HEK293 (cell line): ENCODE measurements at regions not wholly inside any gene's neighbourhood (a gene's known extent, or its start where the extent isn't known, plus 50 kb on each side); places are given as distances from the start of the nearest gene placed in this dataset.

Experiments
- CTCF ChIA-PET: fragments of 350-600 bp; formaldehyde crosslinking; extraction: SDS; loops from one replicate; lab custom pipeline; 2021; ENCODE audit warnings: antibody characterized with exemption; lab: Yijun Ruan, JAX
- POLR2A ChIA-PET: fragments of 300-600 bp; formaldehyde crosslinking; extraction: SDS; loops from one replicate; lab custom pipeline; 2020; ENCODE audit warnings: antibody characterized with exemption, inconsistent platforms; lab: Yijun Ruan, JAX
- H3K27ac ChIP-seq: fragments of 200-500 bp; sonication (Bioruptor generic); 2 replicates; pipeline ENCODE4 v1.5.1; 2014; ENCODE audit warnings: low read depth, low read length, control low read depth, inconsistent platforms; ENCODE audit errors: extremely low read depth
- H3K36me3 ChIP-seq, 2 experiments: fragments of 200-500 bp in 1 of 2; sonication (Bioruptor generic) in 1 of 2; 1 replicate in 1 of 2; 2 replicates in 1 of 2; pipeline ENCODE4 v1.5.1; 2014 to 2017; ENCODE audit warnings: inconsistent platforms in 2 of 2, low read length in 2 of 2; ENCODE audit not compliant: control insufficient read depth in 2 of 2, insufficient read depth in 1 of 2
- H3K4me1 ChIP-seq: fragments of 200-500 bp; sonication (Bioruptor generic); 2 replicates; pipeline ENCODE4 v1.5.1; 2014; ENCODE audit warnings: mild to moderate bottlenecking, low read length, inconsistent platforms; ENCODE audit not compliant: control insufficient read depth, insufficient read depth
- H3K4me3 ChIP-seq: 2 replicates; pipeline ENCODE4 v1.5.1; 2011; ENCODE audit warnings: low read depth, mild to moderate bottlenecking, control low read depth, low read length, moderate library complexity
- H3K9me3 ChIP-seq: fragments of 200-500 bp; sonication (Bioruptor generic); 2 replicates; pipeline ENCODE4 v1.5.1; 2014; ENCODE audit warnings: low read depth, low read length, inconsistent platforms; ENCODE audit not compliant: control insufficient read depth, insufficient read depth
- ZFHX2 ChIP-seq: fragments of 450-650 bp; formaldehyde crosslinking; conservative IDR thresholded peaks from 2 replicates; pipeline ENCODE4 v1.5.1; 2016; ENCODE audit warnings: missing biosample characterization, missing genetic modification characterization
- ZIC2 ChIP-seq: fragments of 450-650 bp; formaldehyde crosslinking; IDR thresholded peaks from 2 replicates; pipeline ENCODE4 v1.5.1; 2016; ENCODE audit warnings: missing biosample characterization, missing genetic modification characterization
- ZNF10 ChIP-seq: fragments of 450-650 bp; formaldehyde crosslinking; IDR thresholded peaks from 2 replicates; pipeline ENCODE4 v1.5.1; 2017; ENCODE audit warnings: missing biosample characterization, missing genetic modification characterization
- ZNF311 ChIP-seq: fragments of 450-650 bp; formaldehyde crosslinking; IDR thresholded peaks from 2 replicates; pipeline ENCODE4 v1.5.1; 2017; ENCODE audit warnings: missing biosample characterization, missing genetic modification characterization, borderline replicate concordance
- ZNF423 ChIP-seq: fragments of 450-650 bp; formaldehyde crosslinking; IDR thresholded peaks from 2 replicates; pipeline ENCODE4 v1.5.1; 2016; ENCODE audit warnings: missing biosample characterization, missing genetic modification characterization
- ZNF544 ChIP-seq: fragments of 450-650 bp; formaldehyde crosslinking; IDR thresholded peaks from 2 replicates; pipeline ENCODE4 v1.5.0; 2017; ENCODE audit warnings: missing biosample characterization, missing genetic modification characterization
- ZNF629 ChIP-seq: fragments of 450-650 bp; formaldehyde crosslinking; IDR thresholded peaks from 2 replicates; pipeline ENCODE4 v1.5.1; 2017; ENCODE audit warnings: missing biosample characterization, missing genetic modification characterization
- ZNF654 ChIP-seq: fragments of 450-650 bp; formaldehyde crosslinking; IDR thresholded peaks from 2 replicates; pipeline ENCODE4 v1.5.1; 2016; ENCODE audit warnings: low read depth, missing biosample characterization, missing genetic modification characterization
- ZNF791 ChIP-seq: fragments of 450-650 bp; formaldehyde crosslinking; IDR thresholded peaks from 2 replicates; pipeline ENCODE4 v1.5.1; 2016; ENCODE audit warnings: missing biosample characterization, missing genetic modification characterization
- ZXDB ChIP-seq: fragments of 450-650 bp; formaldehyde crosslinking; IDR thresholded peaks from 2 replicates; pipeline ENCODE4 v1.5.1; 2016; ENCODE audit warnings: missing biosample characterization, missing genetic modification characterization
- TF ChIP-seq, protein P1 (sequence below): fragments of 450-650 bp; IDR thresholded peaks from 2 replicates; pipeline ENCODE4 v1.5.1; 2018; ENCODE audit warnings: missing biosample characterization, missing genetic modification characterization
- TF ChIP-seq, protein P2 (sequence below): fragments of 450-650 bp; formaldehyde crosslinking; IDR thresholded peaks from 2 replicates; pipeline ENCODE4 v1.5.1; 2016; ENCODE audit warnings: missing biosample characterization, missing genetic modification characterization
- TF ChIP-seq, protein P3 (sequence below): fragments of 450-650 bp; formaldehyde crosslinking; IDR thresholded peaks from 2 replicates; pipeline ENCODE4 v1.5.1; 2016; ENCODE audit warnings: missing biosample characterization, missing genetic modification characterization, low read depth
- TF ChIP-seq, protein P4 (sequence below): fragments of 450-650 bp; formaldehyde crosslinking; IDR thresholded peaks from 2 replicates; pipeline ENCODE4 v1.5.1; 2016; ENCODE audit warnings: missing biosample characterization, missing genetic modification characterization

DNA sequence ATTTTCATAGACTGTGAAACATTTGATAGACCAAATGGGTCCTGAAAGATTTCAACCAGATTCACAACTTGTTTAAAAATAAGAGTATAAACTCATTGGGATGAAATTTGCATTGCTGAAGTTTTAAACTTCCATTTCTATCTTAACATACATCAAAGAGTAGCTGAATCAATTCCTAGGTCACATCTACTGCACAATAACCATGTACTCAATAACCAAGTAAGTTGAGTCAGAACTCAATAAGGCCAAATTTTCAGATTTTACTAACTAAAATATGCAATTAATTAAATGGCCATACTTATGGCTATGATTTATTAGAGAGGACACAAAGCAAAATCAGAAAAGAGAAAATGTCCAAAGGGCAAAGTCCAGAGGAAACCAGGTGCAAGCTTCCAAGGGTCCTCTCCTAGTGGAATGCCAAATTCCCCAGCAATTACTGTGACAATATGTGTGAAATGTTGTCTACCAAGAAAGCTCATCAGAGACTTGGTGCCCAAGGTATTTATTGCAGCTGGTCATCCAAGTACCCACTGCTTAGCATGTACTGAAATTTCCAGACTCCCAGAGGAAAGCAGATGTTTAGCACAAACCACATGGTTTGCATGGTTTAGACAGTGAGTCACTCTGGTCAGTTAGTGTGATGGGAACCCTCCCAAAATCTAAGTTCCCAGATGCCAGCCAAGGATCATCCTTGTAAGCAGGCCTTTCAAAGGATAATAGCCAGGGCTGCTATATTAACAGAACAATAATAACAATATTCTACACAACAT is 238.9 kb downstream of the IPMK start:
- no peaks in the 10 kb centered on the region for H3K36me3 ChIP-seq
- POLR2A ChIA-PET: no interaction called here
- CTCF ChIA-PET: no interaction called here
- H3K27ac ChIP-seq: no peak overlapping the region
- no peak for TF ChIP-seq ZXDB (tag by site-specific recombination)
- TF ChIP-seq, protein P1, sequence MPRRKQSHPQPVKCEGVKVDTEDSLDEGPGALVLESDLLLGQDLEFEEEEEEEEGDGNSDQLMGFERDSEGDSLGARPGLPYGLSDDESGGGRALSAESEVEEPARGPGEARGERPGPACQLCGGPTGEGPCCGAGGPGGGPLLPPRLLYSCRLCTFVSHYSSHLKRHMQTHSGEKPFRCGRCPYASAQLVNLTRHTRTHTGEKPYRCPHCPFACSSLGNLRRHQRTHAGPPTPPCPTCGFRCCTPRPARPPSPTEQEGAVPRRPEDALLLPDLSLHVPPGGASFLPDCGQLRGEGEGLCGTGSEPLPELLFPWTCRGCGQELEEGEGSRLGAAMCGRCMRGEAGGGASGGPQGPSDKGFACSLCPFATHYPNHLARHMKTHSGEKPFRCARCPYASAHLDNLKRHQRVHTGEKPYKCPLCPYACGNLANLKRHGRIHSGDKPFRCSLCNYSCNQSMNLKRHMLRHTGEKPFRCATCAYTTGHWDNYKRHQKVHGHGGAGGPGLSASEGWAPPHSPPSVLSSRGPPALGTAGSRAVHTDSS (tag by site-specific recombination): no peak
- no peak for TF ChIP-seq ZNF311 (tag by site-specific recombination)
- TF ChIP-seq ZIC2: no peak
- TF ChIP-seq, protein P2, sequence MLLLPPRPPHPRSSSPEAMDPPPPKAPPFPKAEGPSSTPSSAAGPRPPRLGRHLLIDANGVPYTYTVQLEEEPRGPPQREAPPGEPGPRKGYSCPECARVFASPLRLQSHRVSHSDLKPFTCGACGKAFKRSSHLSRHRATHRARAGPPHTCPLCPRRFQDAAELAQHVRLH: no peak
- no peak for TF ChIP-seq ZNF791
- no peaks in the 10 kb centered on the region for H3K4me1 ChIP-seq
- H3K4me3 ChIP-seq: no peak overlapping the region
- no peaks in the 10 kb centered on the region for H3K9me3 ChIP-seq

DNA sequence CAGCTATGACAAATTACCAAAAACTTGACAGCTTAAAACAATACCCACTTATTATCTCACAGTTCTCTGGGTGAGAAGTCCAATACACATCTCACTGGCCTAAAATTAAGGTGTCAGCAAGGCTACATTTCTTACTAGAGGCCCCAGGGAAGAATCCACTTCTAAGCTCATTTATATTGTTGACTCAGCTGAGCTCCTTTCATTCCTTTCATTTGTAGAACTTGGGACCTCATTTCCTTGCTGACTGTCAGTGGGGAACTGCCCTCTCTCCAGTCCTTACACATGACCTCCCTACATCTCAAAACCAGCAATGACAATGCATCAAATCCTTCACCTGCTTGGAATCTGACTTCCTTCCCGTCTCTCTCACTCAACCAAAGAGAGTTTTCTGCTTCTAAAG is 240.3 kb downstream of the IPMK start:
- TF ChIP-seq, protein P3, sequence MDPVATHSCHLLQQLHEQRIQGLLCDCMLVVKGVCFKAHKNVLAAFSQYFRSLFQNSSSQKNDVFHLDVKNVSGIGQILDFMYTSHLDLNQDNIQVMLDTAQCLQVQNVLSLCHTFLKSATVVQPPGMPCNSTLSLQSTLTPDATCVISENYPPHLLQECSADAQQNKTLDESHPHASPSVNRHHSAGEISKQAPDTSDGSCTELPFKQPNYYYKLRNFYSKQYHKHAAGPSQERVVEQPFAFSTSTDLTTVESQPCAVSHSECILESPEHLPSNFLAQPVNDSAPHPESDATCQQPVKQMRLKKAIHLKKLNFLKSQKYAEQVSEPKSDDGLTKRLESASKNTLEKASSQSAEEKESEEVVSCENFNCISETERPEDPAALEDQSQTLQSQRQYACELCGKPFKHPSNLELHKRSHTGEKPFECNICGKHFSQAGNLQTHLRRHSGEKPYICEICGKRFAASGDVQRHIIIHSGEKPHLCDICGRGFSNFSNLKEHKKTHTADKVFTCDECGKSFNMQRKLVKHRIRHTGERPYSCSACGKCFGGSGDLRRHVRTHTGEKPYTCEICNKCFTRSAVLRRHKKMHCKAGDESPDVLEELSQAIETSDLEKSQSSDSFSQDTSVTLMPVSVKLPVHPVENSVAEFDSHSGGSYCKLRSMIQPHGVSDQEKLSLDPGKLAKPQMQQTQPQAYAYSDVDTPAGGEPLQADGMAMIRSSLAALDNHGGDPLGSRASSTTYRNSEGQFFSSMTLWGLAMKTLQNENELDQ: no peak
- TF ChIP-seq ZNF423 (tag by site-specific recombination) (no peak), ZNF544 (tag by site-specific recombination) (no peak), ZNF629 (no peak), ZNF654 (tag by site-specific recombination) (no peak), ZNF10 (tag by site-specific recombination) (no peak)
- TF ChIP-seq, protein P4, sequence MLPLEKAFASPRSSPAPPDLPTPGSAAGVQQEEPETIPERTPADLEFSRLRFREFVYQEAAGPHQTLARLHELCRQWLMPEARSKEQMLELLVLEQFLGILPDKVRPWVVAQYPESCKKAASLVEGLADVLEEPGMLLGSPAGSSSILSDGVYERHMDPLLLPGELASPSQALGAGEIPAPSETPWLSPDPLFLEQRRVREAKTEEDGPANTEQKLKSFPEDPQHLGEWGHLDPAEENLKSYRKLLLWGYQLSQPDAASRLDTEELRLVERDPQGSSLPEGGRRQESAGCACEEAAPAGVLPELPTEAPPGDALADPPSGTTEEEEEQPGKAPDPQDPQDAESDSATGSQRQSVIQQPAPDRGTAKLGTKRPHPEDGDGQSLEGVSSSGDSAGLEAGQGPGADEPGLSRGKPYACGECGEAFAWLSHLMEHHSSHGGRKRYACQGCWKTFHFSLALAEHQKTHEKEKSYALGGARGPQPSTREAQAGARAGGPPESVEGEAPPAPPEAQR (tag by site-specific recombination): no peak
- TF ChIP-seq, all 188 proteins: peak for 0

DNA sequence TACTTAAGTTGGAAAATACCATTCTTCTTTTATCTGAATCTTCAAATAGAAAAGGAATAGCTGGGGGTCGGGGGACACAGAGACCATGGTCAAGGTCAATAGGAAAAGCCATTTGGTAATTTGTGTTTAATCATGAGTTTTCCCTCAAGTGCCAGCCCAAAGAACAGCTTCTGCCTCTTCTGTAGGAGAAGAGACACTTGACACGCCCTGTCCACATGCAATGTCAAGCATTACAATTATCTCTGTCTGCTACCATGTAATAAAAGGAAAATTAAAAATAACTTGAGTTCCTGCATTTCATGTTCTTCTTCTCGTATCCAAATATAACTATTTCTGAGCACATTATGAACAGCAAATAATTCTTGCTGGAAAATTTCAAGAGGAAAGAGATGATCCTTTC is 241.7 kb downstream of the IPMK start:
- no peaks in the 10 kb centered on the region for H3K9me3 ChIP-seq
- 0 out of 2 replicates have a peak, but pooled peaks cover 2% of the 10 kb centered on the region for H3K4me1 ChIP-seq
- CTCF ChIA-PET: no interaction called here
- no peak overlapping the region for H3K4me3 ChIP-seq
- POLR2A ChIA-PET: no interaction called here
- no peak overlapping the region for H3K27ac ChIP-seq
- no peak for TF ChIP-seq ZFHX2
- TF ChIP-seq, all 188 proteins: peak for 0
- H3K36me3 ChIP-seq: no peaks in the 10 kb centered on the region

More for the DNA sequence above, 240.3 kb downstream of the IPMK start:
- H3K27ac ChIP-seq: no peak overlapping the region
- no peaks in the 10 kb centered on the region for H3K36me3 ChIP-seq
- ChIA-PET CTCF (no interaction called here), POLR2A (no interaction called here)
- H3K9me3 ChIP-seq: no peaks in the 10 kb centered on the region
- no peak overlapping the region for H3K4me3 ChIP-seq
- H3K4me1 ChIP-seq: 0 out of 2 replicates have a peak, but pooled peaks cover 2% of the 10 kb centered on the region
